Breast epithelium (tissue), 4 donors: ENCODE measurements at regions not wholly inside any gene's neighbourhood (a gene's known extent, or its start where the extent isn't known, plus 50 kb on each side); places are given as distances from the start of the nearest gene placed in this dataset.

Source experiments
- DNase-seq, 2 donors: peaks; one replicate each; pipeline ENCODE4 v3.0.0-alpha.2; 2019; ENCODE audit warnings: low spot score in 2 of 2
- H3K27ac ChIP-seq, 2 donors: fragments of 200-600 bp; sonication (generic) in 1 of 2; one replicate each; pipeline ENCODE4 v1.5.1; 2016 to 2019; ENCODE audit warnings: mild to moderate bottlenecking in 1 of 2
- H3K27me3 ChIP-seq, 2 donors: fragments of 200-600 bp; sonication (generic) in 1 of 2; one replicate each; pipeline versions ENCODE4 v1.5.1 to v1.6.0; 2017 to 2019; ENCODE audit warnings: control low read depth in 1 of 2, mild to moderate bottlenecking in 1 of 2
- H3K36me3 ChIP-seq: fragments of 200-600 bp; one replicate; pipeline ENCODE4 v1.5.1; 2019
- H3K4me1 ChIP-seq, 2 donors: fragments of 200-600 bp; sonication (generic); one replicate each; pipeline ENCODE4 v1.5.1; 2016 to 2019; ENCODE audit warnings: control low read depth in 1 of 2
- H3K4me3 ChIP-seq, 3 donors: fragments of 200-600 bp; sonication (generic); 1 replicate in 2 of 3; 2 replicates in 1 of 3; pipeline ENCODE4 v1.5.1; 2016 to 2019; ENCODE audit warnings: mild to moderate bottlenecking in 3 of 3, moderate library complexity in 2 of 3
- H3K9me3 ChIP-seq, 2 donors: fragments of 200-600 bp; sonication (generic) in 1 of 2; one replicate each; pipeline ENCODE4 v1.5.1; 2016 to 2019; ENCODE audit warnings: control low read depth in 1 of 2
- POLR2A ChIP-seq: fragments of 450-650 bp; IDR thresholded peaks from one replicate; pipeline ENCODE4 v1.6.1; 2016; ENCODE audit warnings: antibody characterized with exemption, mild to moderate bottlenecking, moderate library complexity
- POLR2AphosphoS5 ChIP-seq, 3 donors: sonication (generic); formaldehyde crosslinking; IDR thresholded peaks; one replicate each; pipeline ENCODE4 v1.6.1; 2017; ENCODE audit warnings: antibody characterized with exemption in 3 of 3
- intact Hi-C: fragments of 100-400 bp; cut with DNase I; formaldehyde crosslinking; loops from one replicate; pipeline ENCODE4 v1.15.1; 2023; ENCODE audit warnings: low total_unique reads
- TF ChIP-seq, protein P1 (sequence below), 3 donors: fragments of 450-650 bp; IDR thresholded peaks; one replicate each; pipeline ENCODE4 v1.5.1; 2016 to 2017; ENCODE audit warnings: antibody characterized with exemption in 3 of 3, mild to moderate bottlenecking in 3 of 3, moderate library complexity in 3 of 3

DNA sequence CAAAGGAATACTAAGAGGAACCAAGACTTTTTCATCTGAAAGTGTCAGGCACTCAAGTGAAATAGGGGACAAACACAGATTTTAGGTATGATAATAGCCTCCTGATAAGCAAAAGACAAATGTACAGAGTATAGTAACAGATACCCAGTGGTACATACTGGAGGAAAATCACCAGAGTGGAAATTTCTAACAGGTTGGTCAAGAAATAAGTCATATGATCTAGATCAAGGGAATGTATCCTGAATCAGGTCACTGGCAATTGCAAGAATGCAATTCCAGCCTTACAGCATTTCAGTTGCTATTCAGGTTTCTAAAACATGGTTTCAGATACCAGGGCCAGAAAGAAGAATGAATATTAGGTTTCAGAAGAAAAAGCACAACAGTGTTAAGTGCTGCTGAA lies 82.2 kb upstream of the SLCO6A1 start:
- no peak for DNase-seq
- H3K4me3 ChIP-seq = no peak overlapping the region
- no peak overlapping the region for H3K27ac ChIP-seq
- no peak for TF ChIP-seq POLR2AphosphoS5 (IDR thresholded peaks at IDR 0.05)
- no peak for TF ChIP-seq POLR2A
- TF ChIP-seq, protein P1, sequence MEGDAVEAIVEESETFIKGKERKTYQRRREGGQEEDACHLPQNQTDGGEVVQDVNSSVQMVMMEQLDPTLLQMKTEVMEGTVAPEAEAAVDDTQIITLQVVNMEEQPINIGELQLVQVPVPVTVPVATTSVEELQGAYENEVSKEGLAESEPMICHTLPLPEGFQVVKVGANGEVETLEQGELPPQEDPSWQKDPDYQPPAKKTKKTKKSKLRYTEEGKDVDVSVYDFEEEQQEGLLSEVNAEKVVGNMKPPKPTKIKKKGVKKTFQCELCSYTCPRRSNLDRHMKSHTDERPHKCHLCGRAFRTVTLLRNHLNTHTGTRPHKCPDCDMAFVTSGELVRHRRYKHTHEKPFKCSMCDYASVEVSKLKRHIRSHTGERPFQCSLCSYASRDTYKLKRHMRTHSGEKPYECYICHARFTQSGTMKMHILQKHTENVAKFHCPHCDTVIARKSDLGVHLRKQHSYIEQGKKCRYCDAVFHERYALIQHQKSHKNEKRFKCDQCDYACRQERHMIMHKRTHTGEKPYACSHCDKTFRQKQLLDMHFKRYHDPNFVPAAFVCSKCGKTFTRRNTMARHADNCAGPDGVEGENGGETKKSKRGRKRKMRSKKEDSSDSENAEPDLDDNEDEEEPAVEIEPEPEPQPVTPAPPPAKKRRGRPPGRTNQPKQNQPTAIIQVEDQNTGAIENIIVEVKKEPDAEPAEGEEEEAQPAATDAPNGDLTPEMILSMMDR (IDR thresholded peaks at IDR 0.05) = no peak
- intact Hi-C loops = no loop called here
- H3K4me1 ChIP-seq = no peaks in the 10 kb centered on the region
- no peaks in the 10 kb centered on the region for H3K9me3 ChIP-seq
- no peaks in the 10 kb centered on the region for H3K36me3 ChIP-seq
- H3K27me3 ChIP-seq = no peaks in the 10 kb centered on the region

DNA sequence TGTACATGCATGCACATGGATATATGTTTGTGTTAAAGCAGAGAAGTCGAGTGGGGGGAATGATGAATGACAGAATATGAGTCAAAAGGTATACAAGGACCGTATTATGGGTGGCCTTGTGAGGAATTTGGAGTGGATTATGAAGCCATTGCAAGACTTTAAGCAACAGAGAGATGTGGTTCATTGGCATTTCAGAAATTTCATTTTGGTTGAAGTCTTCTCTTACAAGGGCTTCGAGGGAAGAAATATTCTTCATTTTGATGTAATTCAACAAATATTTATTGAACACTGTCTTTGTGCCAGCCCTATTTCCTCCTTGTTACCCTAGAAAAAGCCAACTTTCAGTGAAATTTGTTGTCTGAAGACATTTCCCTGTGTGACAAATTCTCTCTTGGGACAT lies 83.9 kb upstream of the SLCO6A1 start:
- intact Hi-C loops = no loop called here
- no peaks in the 10 kb centered on the region for H3K27me3 ChIP-seq
- no peaks in the 10 kb centered on the region for H3K9me3 ChIP-seq
- H3K4me1 ChIP-seq = no peaks in the 10 kb centered on the region
- no peak for DNase-seq
- H3K4me3 ChIP-seq = no peak overlapping the region
- H3K27ac ChIP-seq = no peak overlapping the region
- no peaks in the 10 kb centered on the region for H3K36me3 ChIP-seq
- TF ChIP-seq POLR2A = no peak
- TF ChIP-seq, protein P1 (IDR thresholded peaks at IDR 0.05) = no peak
- TF ChIP-seq POLR2AphosphoS5 (IDR thresholded peaks at IDR 0.05) = no peak

GRCh38 chr5:102583276-102584124 lies 84.7 kb upstream of the SLCO6A1 start:
- Histone ChIP-seq H3K9me3 (no peaks in the 10 kb centered on the region), H3K36me3 (no peaks in the 10 kb centered on the region), H3K27me3 (no peaks in the 10 kb centered on the region), H3K4me3 (no peak overlapping the region), H3K27ac (no peak overlapping the region), H3K4me1 (no peaks in the 10 kb centered on the region)
- DNase-seq = no peak
- intact Hi-C loops = no loop called here
- TF ChIP-seq POLR2A = no peak
- TF ChIP-seq, protein P1 (IDR thresholded peaks at IDR 0.05) = peak; percentile 29 to 35 (median 34)

- intact Hi-C loops = no loop called here
- DNase-seq = no peak
- Histone ChIP-seq H3K36me3 (no peaks in the 10 kb centered on the region), H3K27ac (no peak overlapping the region), H3K9me3 (peaks cover 6% of the 10 kb centered on the region in 2 donors), H3K4me3 (no peak overlapping the region), H3K4me1 (no peaks in the 10 kb centered on the region), H3K27me3 (no peaks in the 10 kb centered on the region)
- TF ChIP-seq POLR2A = no peak
- no peak for TF ChIP-seq POLR2AphosphoS5 (IDR thresholded peaks at IDR 0.05)
These were observed 90.9 kb upstream of the SLCO6A1 start for GRCh38 chr5:102589661-102590060.

- Histone ChIP-seq H3K9me3 (peaks cover 6% of the 10 kb centered on the region in 2 donors), H3K4me3 (no peak overlapping the region), H3K27me3 (no peaks in the 10 kb centered on the region), H3K27ac (no peak overlapping the region), H3K36me3 (no peaks in the 10 kb centered on the region), H3K4me1 (no peaks in the 10 kb centered on the region)
- no peak for DNase-seq
- TF ChIP-seq, protein P1 (IDR thresholded peaks at IDR 0.05) = no peak
- TF ChIP-seq POLR2A (no peak), POLR2AphosphoS5 (IDR thresholded peaks at IDR 0.05) (no peak)
- intact Hi-C loops = no loop called here
These were observed 91.7 kb upstream of the SLCO6A1 start for GRCh38 chr5:102590467-102590866.
